ENCODE measurements at regions not wholly inside any gene's neighbourhood (a gene's known extent, or its start where the extent isn't known, plus 50 kb on each side); places are given as distances from the start of the nearest gene placed in this dataset.
"Not testable (repeated sequence)": the region's sequence is repeated elsewhere in the genome, so short reads cannot be mapped to it uniquely, and the experiment has no call there.

DNA sequence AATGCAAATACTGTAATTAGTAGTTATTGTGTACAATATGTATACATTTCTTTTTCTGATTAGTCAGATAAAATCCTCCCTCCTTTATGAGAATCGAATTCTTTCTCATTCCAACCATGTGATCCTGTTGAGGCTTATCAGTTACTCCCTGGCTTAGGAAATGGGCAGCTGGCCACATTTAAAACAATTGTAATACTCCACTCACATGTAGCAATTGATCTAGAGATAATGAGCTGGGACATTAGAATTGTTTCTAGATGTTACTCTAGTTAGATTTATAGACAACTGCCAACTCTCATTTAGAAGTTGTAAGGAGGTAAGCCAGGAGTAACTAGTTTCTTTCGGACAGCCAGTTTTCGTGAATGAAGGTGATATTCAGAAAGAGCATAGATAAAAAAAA is 859.3 kb upstream of the AADAT start:
- DNase-seq: no peak

DNA sequence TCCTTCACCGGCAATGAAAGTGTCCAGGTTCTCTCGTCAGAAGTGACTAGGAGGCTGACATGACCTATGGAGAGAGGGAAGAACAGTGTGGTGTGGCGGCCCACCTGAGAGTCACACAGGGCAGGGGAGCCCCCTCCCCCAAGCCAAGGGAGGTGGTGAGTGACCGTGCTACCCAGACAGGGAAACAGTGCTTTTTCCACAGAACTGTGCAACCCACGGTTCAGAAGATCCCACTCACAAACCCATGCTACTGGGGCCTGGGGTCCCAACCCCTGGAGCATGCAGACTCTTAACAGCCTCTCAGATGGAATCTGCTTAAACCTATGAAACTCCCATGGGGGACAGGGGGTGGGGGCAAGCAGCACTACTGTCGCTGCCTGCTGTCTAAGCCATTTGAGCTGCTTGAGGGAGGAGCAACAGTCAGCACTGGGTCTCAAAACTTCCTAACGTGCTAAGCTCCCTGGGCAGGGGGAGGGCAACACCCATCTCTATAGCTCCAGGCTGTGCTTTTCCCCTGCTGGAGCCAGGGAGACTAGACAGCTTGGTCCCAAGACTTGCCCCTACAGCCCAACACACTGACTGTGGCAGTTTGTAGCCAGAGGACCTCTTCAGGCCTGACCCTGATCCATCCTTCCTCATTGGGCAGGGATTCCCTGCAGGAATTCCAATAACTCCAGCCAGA is 850.4 kb upstream of the AADAT start:
- DNase-seq: no peak

DNA sequence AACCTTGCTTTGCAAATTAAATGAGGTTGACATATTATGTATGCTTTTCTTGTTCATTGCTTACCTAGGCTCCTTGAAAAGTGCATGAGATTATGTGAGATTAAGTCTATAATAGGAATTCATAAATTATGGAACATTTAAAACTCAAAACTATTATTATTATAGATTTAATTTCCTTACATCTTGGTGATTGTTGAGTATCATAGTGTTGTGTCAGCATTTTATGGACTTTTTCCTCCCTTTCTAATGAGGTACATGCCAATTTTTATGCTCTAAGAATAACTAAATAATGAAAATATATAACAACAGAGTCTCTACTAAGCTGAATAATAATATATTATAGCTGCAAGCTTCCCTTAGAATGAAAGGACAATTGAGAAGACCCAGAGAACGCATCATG is 848.8 kb upstream of the AADAT start:
- DNase-seq: no peak

DNA sequence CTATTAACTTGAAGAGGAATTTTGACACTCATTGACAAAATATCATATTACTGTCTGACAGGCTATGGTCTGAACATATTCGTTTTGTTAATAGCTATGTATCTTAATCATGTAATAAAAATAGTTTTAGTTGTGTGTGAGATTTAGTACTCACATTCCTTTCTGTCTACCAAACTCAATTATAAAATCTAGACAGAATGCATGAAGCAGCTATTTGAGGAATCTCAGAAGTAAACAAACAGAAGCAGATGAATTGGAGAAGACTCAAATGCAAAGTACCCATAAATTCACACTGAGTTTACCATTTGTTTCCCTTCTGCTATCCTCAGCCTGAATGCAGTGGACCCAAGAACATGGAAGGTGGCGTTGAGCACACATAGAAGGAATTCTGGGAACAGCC is 841.6 kb upstream of the AADAT start:
- no peak for DNase-seq

DNA sequence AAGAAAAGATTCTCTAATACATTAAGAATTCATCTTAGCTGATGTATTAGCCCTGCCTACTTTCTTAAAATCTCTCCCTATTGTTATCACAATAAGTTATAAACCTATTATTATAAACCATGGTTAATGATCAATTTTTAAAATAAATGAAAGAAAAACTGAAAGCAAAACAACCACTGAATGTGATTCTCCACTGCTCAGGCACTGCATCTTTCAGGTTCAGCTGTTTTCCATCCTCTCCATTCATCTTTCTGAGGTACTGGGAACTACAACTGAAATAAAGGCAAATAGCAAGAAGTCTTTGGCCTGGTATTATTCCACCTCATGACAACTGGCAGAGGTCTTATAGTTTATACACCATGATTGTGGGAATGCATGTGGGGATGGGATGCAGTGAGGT is 798.9 kb upstream of the AADAT start:
- no peak for DNase-seq

DNA sequence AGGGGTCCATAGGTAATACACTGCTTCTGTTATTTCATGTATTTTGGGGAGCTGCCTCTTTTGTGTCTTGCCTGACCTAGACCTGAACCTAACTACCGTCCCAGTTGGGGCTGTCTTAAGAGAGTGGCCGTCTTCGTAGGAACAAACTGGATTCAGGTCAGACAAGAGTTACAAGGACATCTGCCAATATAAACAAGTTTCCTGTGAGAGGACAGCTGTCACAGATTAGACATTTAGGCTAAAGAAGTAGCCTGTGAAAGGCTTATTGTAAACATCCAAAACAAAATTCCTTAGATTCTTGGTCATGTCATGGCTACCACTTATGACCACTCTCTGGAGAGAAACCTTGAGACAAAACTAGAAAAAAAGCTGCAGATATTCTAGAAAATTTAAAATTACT is 797.6 kb upstream of the AADAT start:
- no peak for DNase-seq

DNA sequence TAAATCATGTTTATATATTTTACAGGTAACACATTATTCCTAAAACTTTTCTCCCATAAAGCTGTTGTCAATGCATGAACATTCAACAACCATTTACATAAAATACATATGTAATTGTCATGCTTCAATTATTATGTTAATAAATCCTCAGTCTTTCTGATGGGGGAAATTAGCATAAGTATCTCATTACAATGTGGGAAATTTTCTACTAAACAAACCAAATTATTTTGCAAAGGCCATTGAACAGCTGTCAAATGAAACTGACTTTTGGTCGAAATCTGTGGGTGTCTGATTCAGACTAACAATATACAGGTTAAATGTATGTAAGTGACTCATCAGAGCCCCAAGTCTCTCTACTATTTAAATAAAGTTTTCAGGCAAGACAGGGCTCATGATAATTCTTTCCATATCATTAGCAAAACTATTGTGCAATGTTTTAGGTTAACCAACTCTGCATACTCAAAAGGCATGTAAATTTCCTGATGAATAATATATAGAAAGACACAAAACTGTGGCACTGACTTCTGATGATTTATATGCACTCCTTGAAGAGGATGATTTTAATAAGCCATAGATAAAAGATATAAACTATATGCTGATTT is 795.3 kb upstream of the AADAT start:
- DNase-seq: no peak

DNA sequence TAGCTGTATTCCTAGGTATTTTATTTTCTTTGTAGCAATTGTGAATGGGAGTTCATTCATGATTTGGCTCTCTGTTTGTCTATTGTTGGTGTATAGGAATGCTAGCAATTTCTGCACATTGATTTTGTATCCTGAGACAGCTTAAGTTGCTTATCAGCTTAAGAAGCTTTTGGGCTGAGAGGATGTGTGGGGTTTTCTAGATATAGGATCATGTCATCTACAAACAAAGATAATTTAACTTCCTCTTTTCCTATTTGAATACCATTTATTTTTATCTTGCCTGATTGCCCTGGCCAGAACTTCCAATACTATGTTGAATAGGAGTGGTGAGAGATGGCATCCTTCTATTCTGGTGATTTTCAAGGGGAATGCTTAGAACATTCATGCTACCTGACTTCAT is 791.9 kb upstream of the AADAT start:
- not testable (repeated sequence) for DNase-seq

DNA sequence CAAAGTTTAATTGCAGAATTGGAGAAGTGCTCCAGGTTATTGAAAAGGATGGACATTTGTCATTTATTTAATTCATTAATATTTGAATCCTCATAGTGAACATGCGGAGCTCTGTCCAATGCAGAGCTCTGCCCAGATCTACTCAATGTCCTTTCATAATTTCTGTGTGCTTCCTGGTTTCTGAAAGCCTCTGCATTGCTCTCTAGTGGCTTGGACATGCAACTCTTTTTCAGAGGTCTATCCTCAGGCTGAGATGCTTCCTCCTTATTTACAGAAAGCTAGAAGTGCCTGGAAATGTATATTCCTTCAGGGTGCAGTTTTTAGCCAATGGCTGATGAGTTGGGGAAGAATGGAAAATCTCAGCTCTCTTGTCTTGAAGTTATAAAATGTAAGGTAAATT is 786.1 kb upstream of the AADAT start:
- no peak for DNase-seq

DNA sequence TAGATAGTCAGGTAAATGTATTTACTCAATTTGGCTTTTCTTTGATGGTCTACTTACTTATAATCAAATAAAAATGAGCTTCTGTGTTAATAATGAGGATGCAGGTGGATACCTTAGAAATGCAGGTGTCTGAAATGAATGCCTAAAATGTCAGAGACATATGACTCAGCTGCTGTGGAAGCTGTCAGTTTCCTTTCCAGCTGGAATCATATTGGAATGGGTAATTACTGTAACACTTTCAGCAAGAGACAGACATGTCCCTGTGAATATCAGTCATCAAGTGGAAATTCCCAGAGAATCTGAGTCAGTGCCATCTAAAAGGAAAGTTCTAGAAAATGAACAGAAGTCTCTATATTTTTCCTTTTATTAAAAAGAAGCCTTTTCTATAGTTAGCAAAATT is 783.0 kb upstream of the AADAT start:
- no peak for DNase-seq

DNA sequence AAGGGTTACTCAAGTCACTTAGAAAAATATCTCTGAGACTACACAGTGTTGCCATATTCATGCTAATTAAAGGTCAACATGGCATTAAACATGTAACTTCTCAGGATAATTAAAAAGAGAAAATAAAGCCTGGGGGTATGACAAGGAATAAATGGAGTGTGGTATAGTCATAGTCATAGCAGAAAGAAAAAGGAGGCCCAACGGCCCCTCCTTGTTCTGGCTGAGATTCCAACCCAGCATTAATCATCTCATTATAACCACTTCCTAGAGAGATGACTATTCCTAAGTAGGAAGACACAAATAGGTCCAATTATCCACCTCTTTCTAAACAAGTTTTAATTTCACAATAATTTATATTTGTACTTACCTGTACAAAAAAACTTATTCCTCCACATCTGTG is 778.4 kb upstream of the AADAT start:
- no peak for DNase-seq

DNA sequence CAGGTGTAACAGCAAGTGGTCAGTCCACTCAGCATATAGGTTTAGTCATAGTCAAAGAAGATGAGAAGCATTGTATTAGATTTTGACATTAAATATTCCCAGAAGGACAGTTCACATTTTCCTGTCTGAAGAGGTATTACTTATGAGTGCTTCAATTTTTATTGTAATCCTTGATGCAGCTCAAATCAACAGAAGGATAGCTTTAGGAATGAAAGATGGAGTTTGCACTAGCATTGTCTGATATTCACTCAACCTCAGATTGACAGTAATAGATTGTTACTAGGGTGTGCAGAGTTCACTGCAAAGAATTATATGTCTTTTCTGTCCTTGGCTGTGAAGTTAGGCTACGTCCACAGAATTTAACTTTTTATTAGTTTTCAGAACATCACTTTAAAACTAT is 764.3 kb upstream of the AADAT start:
- DNase-seq: no peak

DNA sequence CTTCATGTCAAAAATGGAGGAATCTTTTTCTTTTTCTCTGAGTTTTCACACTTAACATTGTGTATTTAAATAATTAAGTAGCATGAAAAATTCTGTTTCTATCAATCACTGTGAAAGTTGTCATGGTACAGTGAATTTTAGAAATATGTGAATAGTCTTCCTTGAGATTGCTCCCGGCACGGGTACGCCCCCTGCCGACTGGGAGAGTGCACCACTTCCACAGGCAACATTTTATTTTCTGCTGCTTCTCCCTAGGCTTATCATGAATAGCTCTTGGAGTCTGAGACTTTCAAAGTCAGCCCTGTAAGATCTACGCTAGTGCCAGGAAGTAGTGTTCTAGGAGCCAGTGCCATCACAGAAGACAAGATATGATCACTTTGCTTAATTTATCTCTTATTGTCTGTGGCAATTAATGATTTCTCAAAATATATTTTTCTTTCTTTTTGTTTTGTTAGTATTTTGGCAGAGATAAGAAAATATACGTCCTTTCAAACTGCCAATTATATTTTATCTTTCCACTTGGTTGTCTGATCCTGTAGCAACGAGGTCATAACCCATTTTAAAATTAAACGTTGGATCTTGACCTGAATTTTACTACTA is 763.8 kb upstream of the AADAT start:
- peak in 1 of 2 experiments; percentile 42 for DNase-seq

DNA sequence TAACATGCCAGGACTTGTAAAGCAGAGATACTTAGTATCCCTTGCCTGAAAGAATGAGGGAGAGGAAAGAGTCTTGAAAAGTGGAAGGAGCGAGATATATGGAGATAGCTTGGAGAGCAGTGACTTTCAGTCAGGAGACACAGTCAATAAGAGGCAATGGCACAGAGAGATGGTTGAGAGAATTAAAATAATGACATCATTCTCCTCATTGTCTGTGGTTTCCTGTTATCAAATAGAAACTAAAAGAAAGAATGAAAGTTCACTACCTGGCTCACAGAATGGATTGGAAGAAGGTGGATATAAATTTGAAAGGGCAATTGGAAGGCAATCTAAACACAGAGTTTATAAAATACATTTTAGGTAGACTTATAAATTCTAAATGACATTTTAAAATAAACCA is 760.2 kb upstream of the AADAT start:
- DNase-seq: no peak

DNA sequence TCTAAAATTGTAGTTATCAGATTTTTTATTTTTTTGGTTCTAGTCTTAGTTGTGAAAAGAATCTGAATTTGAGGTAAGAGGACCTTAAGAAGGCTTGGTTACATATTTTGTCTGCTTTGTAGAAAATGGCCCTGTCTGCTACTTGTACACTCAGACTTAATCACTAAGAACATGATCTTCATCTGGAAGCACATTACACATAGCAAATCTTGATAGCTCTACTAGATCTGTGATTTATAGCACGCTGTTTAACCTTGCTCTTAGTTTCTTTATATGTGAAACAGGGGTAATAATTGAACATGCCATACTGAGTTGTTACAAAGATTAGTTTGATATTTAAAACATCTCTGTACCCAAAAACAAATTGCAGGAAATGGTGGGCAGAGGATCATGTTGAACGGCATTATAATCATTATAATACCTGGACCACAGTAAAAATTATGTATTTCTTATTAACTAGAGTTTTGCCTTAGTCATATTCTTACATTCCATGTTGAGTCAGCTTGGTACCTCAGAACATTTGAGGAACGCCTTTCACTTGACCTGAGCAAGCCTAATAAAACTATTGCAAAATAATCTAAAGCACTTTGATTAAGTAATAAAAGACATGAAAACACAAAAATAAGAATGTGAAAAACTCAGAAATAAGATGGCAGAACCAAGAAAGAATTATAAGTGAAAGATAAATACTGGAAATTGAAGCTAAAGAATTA is 738.0 kb upstream of the AADAT start:
- DNase-seq: no peak

DNA sequence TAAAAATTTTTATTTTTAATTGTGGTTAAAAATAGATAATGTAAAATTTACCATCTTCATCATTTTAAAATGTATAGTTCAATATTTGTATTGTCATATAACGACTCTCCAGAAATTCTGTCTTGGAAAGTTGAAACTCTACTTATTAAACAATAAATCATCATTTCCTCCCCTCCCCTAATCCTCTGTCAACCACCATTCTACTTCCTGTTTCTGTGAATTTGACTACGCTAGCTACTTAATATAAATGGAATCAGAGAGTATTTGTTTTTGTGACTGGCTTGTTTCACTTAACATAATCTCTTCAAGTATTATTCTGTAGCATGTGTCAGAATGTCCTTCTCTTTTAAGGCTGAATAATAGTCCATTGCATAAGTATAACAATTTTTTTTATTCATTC is 729.0 kb upstream of the AADAT start:
- no peak for DNase-seq

DNA sequence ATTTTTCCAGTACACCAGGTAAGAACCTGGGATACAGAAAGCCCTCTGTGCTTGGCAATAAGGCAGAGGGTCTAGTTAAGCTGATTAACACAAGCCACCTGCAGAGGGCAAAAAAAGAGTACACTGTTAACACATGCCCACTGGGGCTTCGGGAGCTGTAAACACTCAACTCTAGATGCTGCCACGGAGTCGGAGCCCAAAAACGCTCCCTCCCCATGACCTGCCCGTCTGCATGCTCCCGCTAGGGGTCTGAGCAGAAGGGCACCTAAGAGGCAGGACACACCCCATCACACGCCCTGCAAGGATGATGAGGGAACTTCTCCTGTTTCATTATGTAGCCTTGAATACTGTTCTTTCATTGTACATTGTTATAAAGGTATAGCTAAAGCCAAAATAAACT is 715.6 kb upstream of the AADAT start:
- DNase-seq: no peak

DNA sequence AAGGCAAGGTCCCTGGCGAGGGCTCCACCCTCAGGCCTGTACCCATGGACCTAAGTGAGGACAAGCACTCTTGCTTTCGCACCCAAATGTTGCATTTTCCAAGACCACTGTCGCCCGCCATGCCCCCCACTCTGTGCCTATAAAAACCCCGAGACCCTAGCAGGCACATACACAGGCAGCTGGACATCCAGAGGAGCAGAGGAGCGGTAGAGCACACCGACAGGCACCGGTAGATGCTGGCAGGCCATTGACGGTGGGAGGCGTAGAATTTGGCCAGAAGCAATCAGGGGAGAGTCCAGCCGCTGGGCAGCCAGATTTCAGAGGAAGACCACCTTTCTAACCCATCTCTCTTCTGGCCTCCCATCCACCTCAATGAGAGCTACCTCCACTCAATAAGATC is 715.2 kb upstream of the AADAT start:
- DNase-seq: no peak

DNA sequence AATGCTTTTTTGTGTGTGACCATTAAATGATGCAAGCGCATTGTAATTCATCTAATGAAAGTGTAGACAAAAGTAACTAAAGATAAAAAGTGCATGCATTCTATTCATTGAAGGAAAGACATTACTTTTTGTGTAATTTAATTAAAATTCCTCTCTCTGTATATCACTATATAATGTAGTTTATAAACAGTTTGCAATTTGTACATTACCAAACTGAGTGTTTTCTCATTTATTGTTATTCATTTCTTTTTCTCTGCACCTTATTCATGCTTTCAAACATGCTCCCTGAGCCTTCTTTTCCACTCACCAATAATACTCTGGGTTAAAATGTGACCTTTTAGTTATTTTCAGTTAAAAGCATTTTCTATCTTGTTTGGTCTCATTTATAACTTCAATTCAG is 713.7 kb upstream of the AADAT start:
- no peak for DNase-seq

DNA sequence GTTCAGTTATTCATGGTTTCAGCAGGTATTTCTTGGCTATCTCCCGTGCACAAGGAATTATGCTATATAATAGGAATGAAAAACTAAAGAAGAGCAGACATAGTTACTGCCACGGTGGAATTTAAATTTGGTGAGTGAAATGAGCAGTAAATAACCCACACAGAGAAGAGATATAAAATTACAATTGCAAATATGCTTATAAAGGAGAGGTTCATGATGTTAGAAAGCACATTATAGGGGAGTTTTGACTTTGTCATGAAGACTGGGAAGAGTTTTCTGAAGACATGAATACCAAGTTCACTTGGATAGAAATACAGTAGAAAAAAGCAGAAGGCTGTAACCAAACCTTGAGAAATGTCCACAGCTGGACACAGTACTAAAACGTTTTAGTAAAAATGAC is 712.0 kb upstream of the AADAT start:
- no peak for DNase-seq

DNA sequence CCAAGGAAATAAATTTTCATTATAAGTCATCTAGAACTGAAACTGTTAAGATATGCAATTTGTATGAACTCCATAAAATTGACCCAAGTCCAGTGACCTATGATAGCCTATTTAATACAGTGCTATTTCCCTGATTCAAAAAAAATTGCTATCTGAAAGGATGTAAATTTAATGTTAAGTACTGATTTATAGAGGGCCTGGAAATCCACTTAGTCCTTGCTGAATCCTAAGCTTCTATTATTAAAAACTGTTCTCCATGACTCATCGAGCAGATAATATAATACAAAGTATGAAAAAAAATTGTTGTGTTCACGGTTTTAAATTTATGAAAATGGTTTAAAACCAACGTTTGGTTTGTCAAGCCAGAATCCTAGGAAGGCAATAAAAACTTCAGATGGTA is 704.8 kb upstream of the AADAT start:
- DNase-seq: no peak

DNA sequence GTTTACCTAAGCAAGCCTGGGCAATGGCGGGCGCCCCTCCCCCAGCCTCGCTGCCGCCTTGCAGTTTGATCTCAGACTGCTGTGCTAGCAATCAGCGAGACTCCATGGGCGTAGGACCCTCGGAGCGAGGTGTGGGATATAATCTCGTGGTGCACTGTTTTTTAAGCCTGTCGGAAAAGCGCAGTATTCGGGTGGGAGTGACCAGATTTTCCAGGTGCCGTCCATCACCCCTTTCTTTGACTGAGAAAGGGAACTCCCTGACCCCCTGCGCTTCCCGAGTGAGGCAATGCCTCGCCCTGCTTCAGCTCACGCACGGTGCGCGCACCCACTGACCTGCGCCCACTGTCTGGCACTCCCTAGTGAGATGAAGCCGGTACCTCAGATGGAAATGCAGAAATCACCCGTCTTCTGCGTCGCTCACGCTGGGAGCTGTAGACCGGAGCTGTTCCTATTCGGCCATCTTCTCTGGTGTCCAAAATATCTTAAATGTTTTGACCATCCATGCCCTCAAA is 698.8 kb upstream of the AADAT start:
- not testable (repeated sequence) for DNase-seq

DNA sequence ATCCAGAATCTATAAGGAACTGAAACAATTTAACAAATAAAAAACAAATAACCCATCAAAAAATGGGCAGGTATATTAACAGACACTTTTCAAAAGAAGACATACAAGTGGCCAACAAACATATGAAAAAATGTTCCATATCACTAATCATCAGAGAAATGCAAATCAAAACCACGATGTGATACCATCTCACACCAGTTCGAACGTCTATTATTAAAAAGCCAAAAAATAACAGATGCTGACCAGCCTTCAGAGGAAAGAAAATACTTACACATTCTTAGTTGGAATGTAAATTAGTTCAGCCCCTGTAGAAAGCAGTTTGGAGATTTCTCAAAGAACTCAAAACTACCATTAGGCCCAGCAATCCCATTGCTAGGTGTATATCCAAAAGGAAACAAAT is 687.9 kb upstream of the AADAT start:
- no peak for DNase-seq

DNA sequence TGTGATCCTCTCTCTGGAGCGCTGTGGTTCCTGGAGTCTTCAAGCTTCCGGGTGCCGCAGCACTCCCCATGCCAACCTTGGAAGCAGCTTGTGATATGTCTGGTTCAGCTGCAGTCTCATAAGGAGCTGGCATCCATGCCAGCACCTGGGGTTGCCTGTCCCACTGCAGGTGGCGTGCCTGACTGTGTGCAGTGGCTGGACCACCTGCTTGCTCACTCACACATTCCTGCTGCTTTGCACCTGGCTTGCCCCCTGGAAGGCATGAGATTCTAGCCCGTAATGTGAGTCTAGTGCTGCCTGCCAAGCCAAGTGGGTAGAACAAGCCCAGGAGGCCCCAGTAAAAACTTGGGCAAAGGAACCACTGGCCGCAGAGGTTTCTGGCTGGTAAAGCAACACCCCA is 687.2 kb upstream of the AADAT start:
- DNase-seq: no peak
